Mesendoderm (in vitro differentiated cells): ENCODE measurements at regions not wholly inside any gene's neighbourhood (a gene's known extent, or its start where the extent isn't known, plus 50 kb on each side); places are given as distances from the start of the nearest gene placed in this dataset.

Experiments used
- DNase-seq: peaks from one replicate; pipeline ENCODE4 v3.0.0; 2013
- H2AK5ac ChIP-seq: 2 replicates; pipeline ENCODE4 v1.6.1; 2013; ENCODE audit warnings: low read length, inconsistent platforms
- H2BK120ac ChIP-seq: 2 replicates; pipeline ENCODE4 v1.6.1; 2013; ENCODE audit warnings: low read depth, mild to moderate bottlenecking, low read length, moderate library complexity, mixed read lengths
- H2BK15ac ChIP-seq: replicated peaks from 2 replicates; pipeline ENCODE4 v1.6.1; 2013; ENCODE audit warnings: low read depth, mild to moderate bottlenecking, moderate library complexity
- H2BK5ac ChIP-seq: 2 replicates; pipeline ENCODE4 v1.6.1; 2013; ENCODE audit warnings: low read length, inconsistent platforms
- H3K18ac ChIP-seq: 2 replicates; pipeline ENCODE4 v1.6.1; 2013; ENCODE audit warnings: mild to moderate bottlenecking, low read length, mixed read lengths
- H3K23ac ChIP-seq: one replicate; pipeline ENCODE4 v1.6.1; 2013; ENCODE audit warnings: low read length
- H3K27ac ChIP-seq: 2 replicates; pipeline ENCODE4 v1.5.1; 2013; ENCODE audit warnings: low read depth, mild to moderate bottlenecking, inconsistent platforms, low read length, moderate library complexity
- H3K27me3 ChIP-seq: 2 replicates; pipeline ENCODE4 v1.6.1; 2013; ENCODE audit warnings: low read length, control low read depth, mild to moderate bottlenecking, inconsistent platforms; ENCODE audit not compliant: insufficient read depth, poor library complexity
- H3K36me3 ChIP-seq: 2 replicates; pipeline ENCODE4 v1.6.1; 2013; ENCODE audit warnings: low read length, inconsistent platforms; ENCODE audit not compliant: control insufficient read depth, insufficient read depth
- H3K4ac ChIP-seq: one replicate; pipeline ENCODE4 v1.6.1; 2013; ENCODE audit warnings: low read depth, mild to moderate bottlenecking, low read length, moderate library complexity
- H3K4me1 ChIP-seq: 2 replicates; pipeline ENCODE4 v1.6.1; 2013; ENCODE audit warnings: low read depth, low read length, inconsistent platforms; ENCODE audit not compliant: control insufficient read depth
- H3K4me2 ChIP-seq: 2 replicates; pipeline ENCODE4 v1.6.1; 2013; ENCODE audit warnings: low read length
- H3K4me3 ChIP-seq: 2 replicates; pipeline ENCODE4 v1.5.1; 2013; ENCODE audit warnings: mild to moderate bottlenecking, low read length
- H3K56ac ChIP-seq: one replicate; pipeline ENCODE4 v1.6.1; 2013; ENCODE audit warnings: low read length
- H3K79me1 ChIP-seq: 2 replicates; pipeline ENCODE4 v1.6.1; 2013; ENCODE audit warnings: low read length, inconsistent platforms
- H3K79me2 ChIP-seq: 2 replicates; pipeline ENCODE4 v1.6.1; 2013; ENCODE audit warnings: mild to moderate bottlenecking, low read length; ENCODE audit not compliant: control insufficient read depth, insufficient read depth
- H3K9ac ChIP-seq: 2 replicates; pipeline ENCODE4 v1.6.1; 2013; ENCODE audit warnings: low read length, inconsistent platforms
- H4K5ac ChIP-seq: one replicate; pipeline ENCODE4 v1.6.1; 2013; ENCODE audit warnings: low read length
- H4K8ac ChIP-seq: one replicate; pipeline ENCODE4 v1.6.1; 2013; ENCODE audit warnings: low read depth, mild to moderate bottlenecking, control low read depth, low read length, moderate library complexity
- WGBS: extraction: QIAGEN DNeasy Blood & Tissue Kit; methylation state at CpG from one replicate; pipeline ENCODE4 v1.1.7; 2013; ENCODE audit warnings: low lambda C conversion rate, missing lambda C conversion rate; ENCODE audit not compliant: insufficient coverage; ENCODE audit errors: extremely low coverage; 5-methylcytosine and 5-hydroxymethylcytosine counted together

DNA sequence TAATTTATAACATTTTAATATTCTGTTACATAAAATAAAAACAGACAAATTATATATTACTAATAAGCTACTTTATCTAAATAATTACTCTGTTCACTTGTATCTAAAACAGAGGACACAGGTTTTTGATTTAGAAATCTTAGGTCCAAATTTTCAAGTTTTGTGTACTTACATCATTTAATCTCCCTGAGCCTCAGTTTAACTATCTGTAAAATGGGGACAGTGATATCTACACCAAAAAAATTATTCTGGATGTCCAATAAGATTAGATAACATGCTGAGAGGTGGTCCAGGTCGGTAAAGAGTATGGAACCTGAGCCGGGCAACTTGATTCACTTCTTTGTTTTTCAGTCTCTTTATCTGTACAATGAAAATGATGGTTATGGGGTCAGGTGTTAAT is 263.8 kb upstream of the CDIN1 start:
- Histone ChIP-seq H3K4me2 (no peak overlapping the region), H3K56ac (no peak overlapping the region), H2BK120ac (no peak overlapping the region), H3K4ac (no peak overlapping the region), H3K4me1 (no peaks in the 10 kb centered on the region), H3K36me3 (no peaks in the 10 kb centered on the region), H4K8ac (no peak overlapping the region), H2AK5ac (no peak overlapping the region), H3K79me2 (no peaks in the 10 kb centered on the region), H2BK15ac (no peak overlapping the region), H3K79me1 (no peaks in the 10 kb centered on the region), H3K9ac (no peak overlapping the region), H3K4me3 (no peak overlapping the region), H2BK5ac (no peak overlapping the region), H3K27me3 (no peaks in the 10 kb centered on the region), H3K23ac (no peak overlapping the region), H3K27ac (no peak overlapping the region), H3K18ac (no peak overlapping the region), H4K5ac (no peak overlapping the region)
- DNase-seq: no peak
- no CpG with 5 or more reads among the region's 2 CpGs for WGBS

DNA sequence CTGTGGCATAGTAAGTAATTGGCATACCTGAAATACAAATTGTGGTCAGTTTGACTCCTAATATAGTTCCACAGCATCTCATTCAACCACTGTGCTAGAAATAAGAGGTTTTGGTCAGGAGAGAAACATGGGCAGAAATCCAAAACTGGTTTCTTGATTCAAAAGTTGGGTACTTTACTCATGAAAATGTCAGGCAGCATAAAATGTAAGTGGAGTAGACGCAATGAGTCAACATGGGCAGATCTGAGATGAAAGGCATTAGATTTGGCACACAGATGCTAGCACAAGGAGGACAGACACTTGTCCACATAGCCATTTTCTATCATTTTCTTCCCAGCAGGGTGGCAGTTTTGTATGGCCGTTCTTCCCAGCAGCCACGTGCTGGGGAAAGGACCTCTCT is 255.8 kb upstream of the CDIN1 start:
- WGBS: no CpG with 5 or more reads among the region's 3 CpGs
- H3K9ac ChIP-seq: no peak overlapping the region

DNA sequence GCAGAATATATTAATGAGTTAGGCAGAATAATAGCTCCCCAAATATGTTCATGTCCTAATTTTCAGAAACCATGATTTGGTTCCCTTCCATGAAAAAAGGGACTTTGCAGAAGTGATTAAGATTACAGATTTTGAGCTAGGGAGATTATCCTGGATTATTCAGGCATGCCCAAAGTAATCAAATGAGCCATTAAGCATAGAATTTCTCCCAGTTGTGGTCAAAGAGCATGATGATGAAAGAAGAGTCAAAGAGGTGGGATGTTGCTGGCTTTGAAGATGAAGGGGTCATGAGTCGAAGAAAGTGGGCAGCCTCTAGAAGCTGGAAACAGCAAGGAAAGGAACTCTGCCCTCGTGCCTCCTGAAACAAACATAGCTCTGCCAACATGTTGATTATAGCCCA is 254.2 kb upstream of the CDIN1 start:
- H3K36me3 ChIP-seq: no peaks in the 10 kb centered on the region
- no peak overlapping the region for H2AK5ac ChIP-seq
- H3K79me2 ChIP-seq: no peaks in the 10 kb centered on the region
- no peak overlapping the region for H4K5ac ChIP-seq
- no peak overlapping the region for H4K8ac ChIP-seq
- no peak overlapping the region for H3K27ac ChIP-seq
- no peak overlapping the region for H2BK15ac ChIP-seq
- H2BK5ac ChIP-seq: no peak overlapping the region
- DNase-seq: no peak
- H3K4me1 ChIP-seq: no peaks in the 10 kb centered on the region
- no CpG with 5 or more reads among the region's 2 CpGs for WGBS
- no peaks in the 10 kb centered on the region for H3K27me3 ChIP-seq
- H3K4ac ChIP-seq: no peak overlapping the region
- H3K9ac ChIP-seq: no peak overlapping the region
- no peak overlapping the region for H2BK120ac ChIP-seq
- no peak overlapping the region for H3K18ac ChIP-seq
- H3K4me2 ChIP-seq: no peak overlapping the region
- no peaks in the 10 kb centered on the region for H3K79me1 ChIP-seq
- H3K56ac ChIP-seq: no peak overlapping the region
- H3K23ac ChIP-seq: no peak overlapping the region
- no peak overlapping the region for H3K4me3 ChIP-seq

More for the DNA sequence above, 255.8 kb upstream of the CDIN1 start:
- Histone ChIP-seq H2BK15ac (no peak overlapping the region), H2BK5ac (no peak overlapping the region), H3K36me3 (no peaks in the 10 kb centered on the region), H3K79me1 (no peaks in the 10 kb centered on the region), H3K4me3 (no peak overlapping the region), H3K4me2 (no peak overlapping the region), H3K27me3 (no peaks in the 10 kb centered on the region), H3K4me1 (no peaks in the 10 kb centered on the region), H3K56ac (no peak overlapping the region), H3K23ac (no peak overlapping the region), H3K79me2 (no peaks in the 10 kb centered on the region), H3K4ac (no peak overlapping the region), H4K5ac (no peak overlapping the region), H3K27ac (no peak overlapping the region), H2AK5ac (no peak overlapping the region), H2BK120ac (no peak overlapping the region), H4K8ac (no peak overlapping the region), H3K18ac (no peak overlapping the region)
- DNase-seq: no peak

DNA sequence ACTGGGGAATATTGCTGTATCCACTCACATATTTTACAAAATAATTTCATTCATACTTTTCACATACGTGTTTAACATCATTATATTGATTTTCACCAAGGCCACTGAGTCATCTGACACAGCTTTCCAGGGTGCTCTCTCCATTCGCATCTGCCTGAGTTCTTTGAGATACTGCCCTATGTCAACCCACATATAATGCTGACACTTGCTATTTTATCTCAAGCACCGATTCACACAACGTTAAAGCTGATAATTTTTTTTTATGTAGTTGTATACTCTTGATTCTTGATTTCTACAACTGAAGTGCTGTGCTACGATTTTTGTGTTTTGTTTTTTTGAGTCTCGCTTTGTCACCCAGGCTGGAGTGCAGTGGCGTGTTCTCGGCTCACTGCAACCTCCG is 249.8 kb upstream of the CDIN1 start:
- H2AK5ac ChIP-seq: no peak overlapping the region
- H2BK5ac ChIP-seq: no peak overlapping the region
- no peak overlapping the region for H4K5ac ChIP-seq
- no peak overlapping the region for H3K23ac ChIP-seq
- 100% methylated on average over 1 of the region's 9 CpGs for WGBS
- no peak overlapping the region for H3K4ac ChIP-seq
- no peak overlapping the region for H3K4me3 ChIP-seq
- H3K9ac ChIP-seq: no peak overlapping the region
- H2BK15ac ChIP-seq: no peak overlapping the region
- H3K79me1 ChIP-seq: no peaks in the 10 kb centered on the region
- no peak overlapping the region for H3K18ac ChIP-seq
- no peaks in the 10 kb centered on the region for H3K27me3 ChIP-seq
- H3K56ac ChIP-seq: no peak overlapping the region
- DNase-seq: no peak
- no peaks in the 10 kb centered on the region for H3K36me3 ChIP-seq
- H3K27ac ChIP-seq: no peak overlapping the region
- H3K79me2 ChIP-seq: no peaks in the 10 kb centered on the region
- no peak overlapping the region for H4K8ac ChIP-seq
- H2BK120ac ChIP-seq: no peak overlapping the region
- no peak overlapping the region for H3K4me2 ChIP-seq
- peaks cover 4% of the 10 kb centered on the region for H3K4me1 ChIP-seq

DNA sequence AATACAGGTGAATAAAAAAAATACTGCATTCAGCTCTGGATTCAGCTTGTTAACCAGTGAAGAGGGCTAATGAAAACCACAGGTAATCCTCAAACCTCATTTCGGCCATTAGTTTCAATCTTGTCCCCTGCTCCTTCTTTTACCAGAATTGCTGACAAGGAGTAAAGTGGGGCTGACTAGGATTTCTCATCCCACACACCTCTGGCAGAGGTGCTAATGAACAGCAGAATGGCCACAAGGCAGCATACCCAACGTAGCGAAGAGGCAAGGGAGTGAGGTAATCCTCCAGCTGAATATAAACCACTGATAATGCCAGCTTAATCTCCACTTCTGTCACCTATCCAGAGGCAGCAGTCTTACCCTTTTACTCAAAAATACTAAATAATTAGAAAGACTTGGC is 248.8 kb upstream of the CDIN1 start:
- no peak overlapping the region for H4K8ac ChIP-seq
- no peak overlapping the region for H3K56ac ChIP-seq
- no peak overlapping the region for H3K23ac ChIP-seq
- H2BK120ac ChIP-seq: no peak overlapping the region
- no peaks in the 10 kb centered on the region for H3K79me2 ChIP-seq
- WGBS: no CpG with 5 or more reads among the region's 3 CpGs
- H3K36me3 ChIP-seq: no peaks in the 10 kb centered on the region
- H3K9ac ChIP-seq: no peak overlapping the region
- no peak overlapping the region for H4K5ac ChIP-seq
- H3K4me3 ChIP-seq: no peak overlapping the region
- H3K27ac ChIP-seq: no peak overlapping the region
- H3K18ac ChIP-seq: no peak overlapping the region
- no peak overlapping the region for H2BK5ac ChIP-seq
- H2BK15ac ChIP-seq: no peak overlapping the region
- H3K4me1 ChIP-seq: peaks cover 4% of the 10 kb centered on the region
- H3K4ac ChIP-seq: no peak overlapping the region
- no peaks in the 10 kb centered on the region for H3K79me1 ChIP-seq
- H3K4me2 ChIP-seq: no peak overlapping the region
- H3K27me3 ChIP-seq: no peaks in the 10 kb centered on the region
- DNase-seq: peak; percentile 89
- H2AK5ac ChIP-seq: no peak overlapping the region

DNA sequence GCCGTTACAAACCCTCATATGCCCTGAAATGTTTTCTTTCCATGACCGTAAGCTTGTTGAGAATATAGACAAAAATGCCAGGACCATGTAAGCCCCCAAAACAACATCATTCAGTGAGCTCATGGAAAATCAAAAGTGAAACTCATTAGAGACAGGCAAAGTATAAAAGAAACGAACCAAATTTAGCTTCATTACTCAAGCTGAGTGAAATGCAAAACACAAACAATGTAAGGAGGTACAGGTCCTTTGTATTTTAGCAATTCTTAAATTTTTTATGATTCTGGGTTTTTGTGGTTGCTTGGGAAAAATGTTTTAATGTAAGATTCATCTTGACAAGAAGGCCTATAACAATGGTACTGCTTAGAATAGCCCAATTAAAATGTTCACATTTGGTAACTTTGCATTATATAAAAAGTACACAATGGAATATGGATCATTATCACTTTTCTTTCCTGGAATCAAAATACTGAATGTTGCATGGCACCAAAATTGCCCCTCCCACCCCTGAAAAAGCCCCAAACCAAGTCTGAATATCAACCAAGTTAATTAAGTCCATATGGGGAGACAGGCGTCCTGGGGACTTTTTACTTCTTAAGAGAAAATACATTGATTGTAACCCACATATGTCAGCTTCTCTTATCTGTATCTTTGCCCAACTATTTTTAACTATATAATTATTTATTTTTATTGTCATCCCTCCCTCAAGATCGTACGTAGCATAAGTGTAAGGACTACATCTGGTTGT is 247.7 kb upstream of the CDIN1 start:
- Histone ChIP-seq H3K4me1 (peaks cover 4% of the 10 kb centered on the region), H2BK120ac (no peak overlapping the region), H2AK5ac (no peak overlapping the region), H3K9ac (no peak overlapping the region), H3K4ac (no peak overlapping the region), H3K4me3 (no peak overlapping the region), H3K4me2 (no peak overlapping the region), H3K27ac (no peak overlapping the region), H3K56ac (no peak overlapping the region), H3K23ac (no peak overlapping the region), H3K79me1 (no peaks in the 10 kb centered on the region), H3K79me2 (no peaks in the 10 kb centered on the region), H2BK15ac (no peak overlapping the region), H4K8ac (no peak overlapping the region), H3K27me3 (no peaks in the 10 kb centered on the region), H2BK5ac (no peak overlapping the region), H4K5ac (no peak overlapping the region), H3K36me3 (no peaks in the 10 kb centered on the region), H3K18ac (no peak overlapping the region)
- DNase-seq: no peak
- no CpG with 5 or more reads among the region's 6 CpGs for WGBS
